Astrocyte of the cerebellum (primary cell): ENCODE measurements at regions not wholly inside any gene's neighbourhood (a gene's known extent, or its start where the extent isn't known, plus 50 kb on each side); places are given as distances from the start of the nearest gene placed in this dataset.

Experiments used
- DNase-seq: peaks from one replicate; pipeline ENCODE4 v3.0.0-alpha.2; 2011; ENCODE audit warnings: low read depth
- H3K4me3 ChIP-seq: 2 replicates; pipeline ENCODE4 v1.5.1; 2011; ENCODE audit warnings: mild to moderate bottlenecking, low read depth, low read length, moderate library complexity
- in situ Hi-C: cut with HindIII; loops from 2 replicates; pipeline ENCODE4 v1.10.0; 2017; ENCODE audit warnings: low sequenced_read_pairs
- TF ChIP-seq, protein P1 (sequence below): IDR thresholded peaks from 2 replicates; pipeline ENCODE4 v1.5.1; 2012; ENCODE audit warnings: low read length, low read depth, moderate library complexity, mild to moderate bottlenecking; ENCODE audit errors: missing control alignments

DNA sequence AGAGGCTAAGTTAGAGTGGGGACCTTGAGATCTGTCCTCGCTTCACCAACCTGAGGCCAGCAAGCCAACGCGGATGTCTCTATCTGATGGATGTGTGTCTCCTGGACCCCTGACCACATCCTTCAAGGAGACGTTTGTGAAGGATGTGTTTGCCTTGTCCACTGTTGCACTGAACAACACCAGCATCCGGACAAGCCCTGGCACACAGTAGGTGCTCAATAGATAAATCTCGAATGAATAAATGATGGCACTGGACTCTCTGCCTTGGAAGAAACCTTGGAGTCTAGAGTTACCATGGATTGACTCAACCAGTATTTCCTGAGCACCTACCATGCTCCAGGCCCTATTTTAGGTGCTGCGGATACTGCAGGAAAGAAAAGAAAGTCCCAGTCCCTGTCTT is 97.7 kb upstream of the PTPN1 start:
- in situ Hi-C loops, result loop anchor here (5.0 kb wide), 2 partner anchors 35 to 150 kb away; no protein-coding TSS in a partner anchor
- no peak for DNase-seq
- TF ChIP-seq, protein P1, sequence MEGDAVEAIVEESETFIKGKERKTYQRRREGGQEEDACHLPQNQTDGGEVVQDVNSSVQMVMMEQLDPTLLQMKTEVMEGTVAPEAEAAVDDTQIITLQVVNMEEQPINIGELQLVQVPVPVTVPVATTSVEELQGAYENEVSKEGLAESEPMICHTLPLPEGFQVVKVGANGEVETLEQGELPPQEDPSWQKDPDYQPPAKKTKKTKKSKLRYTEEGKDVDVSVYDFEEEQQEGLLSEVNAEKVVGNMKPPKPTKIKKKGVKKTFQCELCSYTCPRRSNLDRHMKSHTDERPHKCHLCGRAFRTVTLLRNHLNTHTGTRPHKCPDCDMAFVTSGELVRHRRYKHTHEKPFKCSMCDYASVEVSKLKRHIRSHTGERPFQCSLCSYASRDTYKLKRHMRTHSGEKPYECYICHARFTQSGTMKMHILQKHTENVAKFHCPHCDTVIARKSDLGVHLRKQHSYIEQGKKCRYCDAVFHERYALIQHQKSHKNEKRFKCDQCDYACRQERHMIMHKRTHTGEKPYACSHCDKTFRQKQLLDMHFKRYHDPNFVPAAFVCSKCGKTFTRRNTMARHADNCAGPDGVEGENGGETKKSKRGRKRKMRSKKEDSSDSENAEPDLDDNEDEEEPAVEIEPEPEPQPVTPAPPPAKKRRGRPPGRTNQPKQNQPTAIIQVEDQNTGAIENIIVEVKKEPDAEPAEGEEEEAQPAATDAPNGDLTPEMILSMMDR, result no peak
- H3K4me3 ChIP-seq, result no peak overlapping the region

DNA sequence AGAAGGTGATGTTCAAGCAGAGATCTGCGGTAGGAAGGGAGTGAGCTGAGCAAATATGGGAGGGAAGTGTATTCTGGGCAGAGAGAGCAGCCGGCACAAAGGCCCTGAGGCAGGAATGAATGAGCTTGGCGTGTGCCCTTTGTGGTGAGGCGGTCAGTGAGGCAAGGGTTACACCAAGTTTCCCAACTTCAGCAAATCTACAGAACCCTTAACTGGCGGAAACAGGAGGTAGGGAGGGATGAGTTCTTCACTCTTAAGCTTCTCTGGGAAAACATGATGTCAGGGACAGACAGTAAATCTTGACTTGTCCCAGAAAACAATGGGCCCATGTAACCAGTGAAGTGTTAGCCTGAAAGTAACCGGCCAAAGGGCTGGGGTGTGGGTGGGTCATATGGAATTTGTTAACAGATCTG is 97.1 kb upstream of the PTPN1 start:
- H3K4me3 ChIP-seq, result no peak overlapping the region
- in situ Hi-C loops, result loop anchor here (5.0 kb wide), 2 partner anchors 34 to 151 kb away; no protein-coding TSS in a partner anchor
- no peak for DNase-seq
- TF ChIP-seq, protein P1, result no peak

DNA sequence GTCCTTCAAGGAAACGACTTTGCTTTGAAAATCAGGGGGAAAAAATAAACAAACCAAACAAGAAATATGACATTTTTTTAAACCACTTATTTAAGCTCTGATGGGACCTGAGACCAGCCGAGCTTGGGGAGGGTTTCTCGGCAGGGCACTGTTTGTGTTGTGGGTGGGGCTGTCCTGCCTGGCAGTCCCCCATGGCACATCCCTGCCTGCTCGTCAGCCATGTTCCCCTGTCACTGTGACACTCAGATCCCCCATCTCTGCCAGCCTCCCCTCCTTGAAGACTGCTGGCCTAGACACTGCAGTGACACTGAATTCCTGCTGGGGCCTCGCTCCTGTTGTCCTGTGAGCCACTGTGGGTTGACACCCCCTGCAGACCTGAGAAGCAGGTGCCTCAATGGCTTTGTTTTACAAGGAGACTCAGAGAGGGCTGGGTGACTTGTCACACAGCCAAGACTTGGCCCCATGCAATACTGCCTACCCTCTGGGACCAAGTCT is 95.1 kb upstream of the PTPN1 start:
- no peak for DNase-seq
- TF ChIP-seq, protein P1, result no peak
- in situ Hi-C loops, result loop anchor here (5.0 kb wide), 2 partner anchors 93 to 128 kb away; no protein-coding TSS in a partner anchor
- H3K4me3 ChIP-seq, result no peak overlapping the region

DNA sequence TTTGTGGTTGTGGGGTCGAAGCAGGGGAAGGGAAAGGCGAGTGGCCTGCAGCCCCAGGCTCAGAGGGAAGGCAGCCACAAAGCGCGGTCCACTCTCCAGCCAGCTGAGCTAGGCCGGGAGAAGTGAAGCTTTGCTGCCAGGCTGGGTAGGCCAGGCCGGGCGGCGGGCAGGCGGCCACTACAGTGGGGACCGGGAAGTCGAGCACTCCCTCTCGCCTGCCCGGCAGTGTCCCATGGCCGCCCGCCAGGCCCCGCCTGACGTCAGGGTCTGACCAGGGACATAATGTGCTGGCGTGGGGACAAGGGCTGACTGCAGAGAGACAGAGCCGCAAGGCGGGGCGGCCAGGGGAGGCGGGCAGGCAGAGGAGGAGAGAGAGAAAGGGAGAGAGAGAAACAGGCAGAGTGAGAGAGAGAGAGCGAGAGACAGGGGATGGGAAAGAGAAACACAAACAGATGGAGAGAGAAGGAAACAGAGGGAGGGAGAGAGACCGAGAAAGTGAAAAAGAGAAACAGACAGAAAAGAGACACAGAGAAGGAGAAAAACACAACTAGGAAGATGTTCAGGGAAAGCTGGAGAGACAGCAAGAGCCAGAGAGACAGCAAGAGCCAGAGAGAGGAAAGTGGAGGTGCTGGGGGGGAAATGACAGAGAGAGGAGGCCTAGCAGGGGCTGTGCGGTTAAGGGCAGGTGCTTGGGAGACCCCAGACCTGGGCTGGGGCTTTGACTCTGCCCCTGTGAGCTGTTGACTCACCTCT is 94.5 kb upstream of the PTPN1 start:
- in situ Hi-C loops, result loop anchor here (5.0 kb wide), 2 partner anchors 93 to 128 kb away; no protein-coding TSS in a partner anchor
- no peak overlapping the region for H3K4me3 ChIP-seq
- TF ChIP-seq, protein P1, result no peak
- peak; percentile 79 for DNase-seq

DNA sequence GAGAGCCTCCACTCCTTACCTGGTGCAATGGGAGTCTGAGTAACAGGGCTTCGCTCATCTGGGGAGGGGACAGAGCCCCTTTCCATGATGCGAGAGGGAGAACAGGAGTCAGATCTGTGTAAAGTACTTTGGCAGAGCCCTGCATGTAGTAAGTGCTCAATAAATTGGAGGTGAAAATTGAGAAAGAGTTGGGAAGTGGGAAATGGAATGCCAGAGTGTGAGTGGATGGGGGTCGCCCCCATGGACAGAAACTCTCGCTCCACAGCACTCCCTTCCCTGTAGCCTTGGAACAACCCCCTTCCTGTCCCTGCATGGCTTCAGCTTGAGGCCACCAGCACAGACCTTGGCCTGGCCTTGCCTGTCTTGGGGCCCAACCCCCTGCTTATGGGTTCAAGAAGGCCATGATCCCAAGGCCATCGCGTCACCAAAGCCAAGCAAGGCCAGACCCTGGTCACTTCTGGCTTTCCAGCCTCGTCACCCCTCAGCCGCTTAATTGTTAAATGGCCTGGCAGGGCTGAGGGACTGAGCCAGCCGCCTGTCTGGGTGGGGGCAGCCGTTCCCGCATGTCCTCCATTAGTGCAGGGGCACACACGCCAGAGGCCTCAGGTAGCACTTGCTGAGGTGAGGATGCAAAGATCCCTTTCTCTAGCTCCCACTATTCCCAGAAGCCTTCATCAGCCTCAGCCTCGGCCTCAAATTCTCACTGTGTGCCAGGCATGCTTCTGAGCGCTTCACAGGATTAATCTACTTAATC is 93.7 kb upstream of the PTPN1 start:
- in situ Hi-C loops, result loop anchor here (5.0 kb wide), 2 partner anchors 94 to 129 kb away; no protein-coding TSS in a partner anchor
- no peak for DNase-seq
- TF ChIP-seq, protein P1, result no peak
- H3K4me3 ChIP-seq, result no peak overlapping the region

DNA sequence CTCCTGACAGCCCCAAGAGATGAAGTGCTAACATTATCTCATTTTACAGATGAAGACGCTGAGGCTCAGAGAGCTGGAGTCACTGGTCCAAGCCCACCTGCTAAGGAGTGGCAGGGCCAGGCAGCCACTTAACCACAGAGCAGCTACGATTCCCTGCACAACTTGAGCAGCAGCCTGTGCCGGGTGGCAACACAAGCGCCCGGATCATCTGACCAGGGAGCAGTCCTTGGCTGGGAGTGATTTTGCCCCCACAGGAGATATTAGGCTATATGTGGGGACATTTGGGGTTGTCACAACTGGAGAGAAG is 93.2 kb upstream of the PTPN1 start:
- TF ChIP-seq, protein P1, result no peak
- H3K4me3 ChIP-seq, result no peak overlapping the region
- in situ Hi-C loops, result loop anchor here (5.0 kb wide), 2 partner anchors 95 to 130 kb away; no protein-coding TSS in a partner anchor
- DNase-seq, result no peak
